ENCODE measurements at regions not wholly inside any gene's neighbourhood (a gene's known extent, or its start where the extent isn't known, plus 50 kb on each side); places are given as distances from the start of the nearest gene placed in this dataset.

- TF ChIP-seq IRF2 (CRISPR knock-in tag; IDR thresholded peaks at IDR 0.05) (no peak), FOXO4 (CRISPR knock-in tag; conservative IDR thresholded peaks at IDR 0.05) (no peak), CTCF (CRISPR knock-in tag; IDR thresholded peaks at IDR 0.05) (no peak), SALL2 (CRISPR knock-in tag; IDR thresholded peaks at IDR 0.05) (no peak), RAD51 (IDR thresholded peaks at IDR 0.05; ENCODE audit: borderline replicate concordance) (no peak), POLR2A (IDR thresholded peaks at IDR 0.05; ENCODE audit: insufficient read depth in 1 of 2, low read depth in 2 of 2, low read length in 2 of 2) (no peak), MXI1 (IDR thresholded peaks at IDR 0.05; ENCODE audit: borderline replicate concordance, low read depth, low read length) (no peak), ZNF503 (CRISPR knock-in tag; IDR thresholded peaks at IDR 0.05) (no peak), ZNF792 (CRISPR knock-in tag; IDR thresholded peaks at IDR 0.05) (no peak), ZC3H4 (CRISPR knock-in tag; IDR thresholded peaks at IDR 0.05; ENCODE audit: borderline replicate concordance) (no peak), MLX (CRISPR knock-in tag; IDR thresholded peaks at IDR 0.05) (no peak), SRSF1 (optimal IDR thresholded peaks at IDR 0.05; ENCODE audit: low read depth, low read length) (no peak), ZBTB33 (CRISPR knock-in tag; IDR thresholded peaks at IDR 0.05) (no peak)
Measured at GRCh38 chr5:167966979-167967378, 324.5 kb upstream of the WWC1 start.
